Daoy (cell line): ENCODE measurements at regions not wholly inside any gene's neighbourhood (a gene's known extent, or its start where the extent isn't known, plus 50 kb on each side); places are given as distances from the start of the nearest gene placed in this dataset.
"Not testable (repeated sequence)": the region's sequence is repeated elsewhere in the genome, so short reads cannot be mapped to it uniquely, and the experiment has no call there.

Experiments used
- DNase-seq: peaks from one replicate; pipeline ENCODE4 v3.0.0-alpha.2; 2015; ENCODE audit warnings: low read depth

DNA sequence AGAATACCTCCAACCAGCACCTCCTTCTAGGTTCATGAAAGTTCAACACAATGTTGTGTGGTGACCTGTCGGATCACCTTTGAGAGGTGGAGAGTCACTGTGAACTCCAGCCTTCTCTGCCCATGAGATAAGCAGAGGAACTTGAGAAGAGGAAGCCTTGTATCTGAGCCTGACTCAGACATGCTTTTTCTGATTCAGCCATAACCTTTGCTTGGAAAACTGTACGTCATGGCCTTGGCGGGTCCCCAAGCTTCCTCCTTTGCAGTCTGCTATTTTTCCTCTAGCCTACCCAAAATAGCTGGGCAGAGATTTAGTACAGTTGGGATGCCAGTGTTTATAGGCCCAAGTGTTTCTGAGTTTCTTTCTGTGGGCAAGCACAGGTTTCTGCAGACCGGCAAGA, 274.7 kb downstream of the CETN3 start:
- peak; percentile 68 for DNase-seq

- DNase-seq = no peak
Observed at GRCh38 chr5:90134381-90134780, 275.2 kb downstream of the CETN3 start.

GRCh38 chr5:90133941-90134340, 275.6 kb downstream of the CETN3 start:
- no peak for DNase-seq

GRCh38 chr5:90131383-90132133, 278.0 kb downstream of the CETN3 start:
- DNase-seq = no peak

GRCh38 chr5:90128551-90128950, 281.0 kb downstream of the CETN3 start:
- DNase-seq = no peak

GRCh38 chr5:90119531-90119971, 290.0 kb downstream of the CETN3 start:
- no peak for DNase-seq

GRCh38 chr5:90117005-90117404, 292.6 kb downstream of the CETN3 start:
- DNase-seq = no peak

DNA sequence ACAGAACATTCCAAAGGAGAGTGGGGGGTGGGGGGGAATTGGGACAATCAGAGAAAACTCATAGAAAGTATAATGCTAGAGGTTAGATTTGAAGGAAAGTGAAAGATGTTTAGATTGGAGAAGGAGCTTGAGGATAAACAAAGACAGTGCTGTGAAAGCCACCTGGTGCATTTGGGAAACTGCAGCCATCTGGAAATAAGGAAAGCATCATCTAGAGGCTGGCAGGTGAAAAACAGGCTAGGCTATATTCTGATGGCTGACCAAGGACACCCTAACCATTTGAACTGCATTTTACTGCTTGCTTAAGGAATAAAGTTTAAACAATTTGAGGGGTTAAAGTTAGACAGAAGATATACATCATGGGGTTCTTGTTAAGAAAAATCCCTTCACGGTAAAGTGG, 296.4 kb downstream of the CETN3 start:
- DNase-seq = no peak

DNA sequence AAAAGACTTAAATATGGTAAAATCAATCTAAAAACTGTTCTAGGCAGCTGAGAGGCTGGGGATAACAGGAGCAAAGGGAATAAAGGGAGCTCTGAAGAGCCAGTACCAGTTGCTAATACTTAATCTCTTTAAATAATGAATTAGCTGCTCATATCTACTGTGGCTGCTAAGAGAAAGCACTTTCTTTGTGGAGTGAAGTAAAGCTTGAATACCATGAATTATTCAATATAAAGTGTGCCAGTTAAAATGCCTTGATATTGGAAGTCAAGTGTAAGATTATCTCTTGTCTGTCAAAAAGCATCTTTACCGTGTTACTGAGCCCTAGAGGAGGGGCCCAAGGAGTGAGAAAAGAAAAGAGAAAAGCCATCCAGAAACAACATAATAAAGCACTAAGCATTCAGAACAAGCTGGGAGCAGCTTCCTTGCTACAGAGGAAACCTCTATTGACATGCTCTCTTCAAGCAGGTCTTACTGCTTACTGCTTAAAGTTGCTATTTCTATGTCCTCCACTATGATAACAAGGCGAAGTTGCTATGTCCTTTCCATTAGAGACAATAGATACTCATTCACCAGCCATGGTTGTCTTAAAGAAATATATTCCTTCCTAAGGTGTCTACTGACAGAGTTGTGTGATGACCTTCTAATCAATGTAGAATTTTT, 297.4 kb downstream of the CETN3 start:
- DNase-seq = no peak

DNA sequence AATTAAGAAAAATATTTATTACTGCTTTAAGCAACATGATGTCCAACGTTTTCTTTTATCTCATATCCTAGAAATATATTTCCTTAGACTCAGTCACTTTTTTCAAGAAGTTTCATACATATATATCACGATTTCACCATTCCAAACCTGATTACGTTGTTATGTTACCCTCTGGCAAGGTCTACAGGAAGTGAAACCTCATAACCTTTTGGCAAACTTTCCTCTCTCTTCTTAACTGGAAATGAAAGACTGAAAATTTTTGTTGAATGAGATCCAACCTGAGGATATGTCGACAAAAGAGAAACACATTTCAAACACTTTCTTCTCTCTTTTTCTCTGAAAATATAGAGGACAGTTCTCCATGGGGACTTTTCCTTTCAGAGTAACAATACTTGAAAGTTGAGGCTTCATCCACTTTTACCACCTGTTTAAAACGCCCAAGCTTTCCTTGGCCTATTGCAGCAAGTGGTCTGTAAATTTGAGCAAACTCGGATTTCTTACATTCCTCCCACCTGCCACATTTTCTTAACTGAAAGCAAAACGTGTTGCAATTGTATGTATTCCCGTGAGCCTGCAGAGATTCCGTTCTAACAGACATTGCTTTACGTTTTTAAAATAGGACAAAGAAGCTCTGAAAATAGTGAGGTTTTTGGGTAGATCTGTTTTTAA, 298.1 kb downstream of the CETN3 start:
- DNase-seq = no peak

- DNase-seq = no peak
Observed at GRCh38 chr5:90109285-90109684, 300.3 kb downstream of the CETN3 start.

GRCh38 chr5:90099099-90099498, 310.5 kb downstream of the CETN3 start:
- DNase-seq = no peak

- DNase-seq = no peak
Observed at GRCh38 chr5:90097082-90097477, 312.5 kb downstream of the CETN3 start.

- peak; percentile 91 for DNase-seq
Observed at GRCh38 chr5:90096415-90097081, 313.0 kb downstream of the CETN3 start.

DNA sequence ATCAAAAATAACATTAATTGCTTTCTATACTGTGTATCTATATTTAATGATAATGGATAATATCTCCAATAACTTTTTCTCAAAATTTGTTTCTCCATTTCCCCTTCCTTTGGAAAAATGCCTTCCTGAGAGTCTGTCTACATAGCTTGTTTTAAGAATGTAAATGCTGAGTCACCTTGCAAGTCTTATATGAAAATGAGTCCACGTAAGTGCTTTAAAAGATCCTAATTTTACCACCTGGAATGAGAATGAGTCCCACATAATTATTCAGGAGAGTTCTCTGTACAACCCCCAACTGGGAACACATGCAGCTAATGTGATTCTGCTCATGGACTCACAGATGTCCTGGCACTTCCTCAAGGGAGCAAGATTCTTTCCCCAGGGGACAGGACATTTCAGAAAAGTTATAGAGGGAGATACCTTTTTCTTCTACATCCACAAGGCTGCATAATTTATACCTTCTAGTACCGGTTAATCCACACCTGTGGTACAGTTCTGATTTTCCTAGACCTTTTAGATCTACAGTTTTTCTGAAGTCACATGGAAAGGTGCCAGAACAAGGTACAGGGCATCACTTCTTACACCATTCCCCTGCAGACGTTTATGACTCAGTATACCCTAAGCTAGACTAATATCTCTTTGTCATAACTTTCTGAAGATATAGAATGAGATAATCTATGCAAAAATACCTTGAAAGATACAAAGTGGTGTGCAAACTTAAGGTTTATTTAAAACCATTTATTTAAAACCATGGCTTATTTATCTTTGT, 314.1 kb downstream of the CETN3 start:
- no peak for DNase-seq

GRCh38 chr5:90093751-90094485, 315.6 kb downstream of the CETN3 start:
- no peak for DNase-seq

DNA sequence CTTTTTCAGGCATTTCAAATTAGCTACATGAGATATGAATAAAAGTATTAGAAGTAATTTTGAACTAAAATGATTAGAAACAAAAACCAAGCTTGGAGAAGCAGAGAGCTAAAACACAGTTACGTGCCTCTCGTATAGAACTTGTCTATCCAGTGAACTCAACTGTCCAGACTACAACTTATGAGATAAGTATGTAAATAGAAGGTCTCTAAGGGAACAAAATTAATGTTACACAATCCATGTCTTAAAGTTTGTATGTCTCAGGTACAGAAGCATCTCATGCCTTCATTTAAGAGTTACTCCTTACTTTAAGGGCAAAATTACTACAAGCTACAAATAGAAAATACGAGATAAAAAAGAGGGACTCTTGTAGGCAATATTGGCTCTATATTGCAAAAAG, 316.8 kb downstream of the CETN3 start:
- no peak for DNase-seq

DNA sequence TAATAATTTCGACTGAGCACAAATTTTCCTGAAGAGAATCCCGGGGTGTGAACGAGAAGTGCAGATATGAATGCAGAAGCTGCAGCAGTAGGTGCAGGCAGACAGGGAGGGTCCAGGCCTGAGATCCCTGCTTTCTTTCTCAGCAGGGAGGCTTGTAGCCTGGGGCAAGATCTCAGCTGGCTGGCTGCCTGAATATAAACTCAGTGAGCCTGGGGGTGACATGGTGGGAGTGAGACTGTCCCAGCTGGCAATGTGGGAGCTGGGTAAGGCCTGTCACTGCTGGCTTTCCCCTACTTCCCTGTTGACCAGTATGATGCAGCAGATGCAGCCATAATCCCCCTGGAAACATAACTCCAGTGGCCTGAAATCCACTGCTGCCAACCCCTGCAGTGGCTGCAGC, 325.2 kb downstream of the CETN3 start:
- DNase-seq = no peak

- not testable (repeated sequence) for DNase-seq
Observed at GRCh38 chr5:90073026-90073570, 336.5 kb downstream of the CETN3 start.

GRCh38 chr5:90071656-90072055, 337.9 kb downstream of the CETN3 start:
- no peak for DNase-seq

DNA sequence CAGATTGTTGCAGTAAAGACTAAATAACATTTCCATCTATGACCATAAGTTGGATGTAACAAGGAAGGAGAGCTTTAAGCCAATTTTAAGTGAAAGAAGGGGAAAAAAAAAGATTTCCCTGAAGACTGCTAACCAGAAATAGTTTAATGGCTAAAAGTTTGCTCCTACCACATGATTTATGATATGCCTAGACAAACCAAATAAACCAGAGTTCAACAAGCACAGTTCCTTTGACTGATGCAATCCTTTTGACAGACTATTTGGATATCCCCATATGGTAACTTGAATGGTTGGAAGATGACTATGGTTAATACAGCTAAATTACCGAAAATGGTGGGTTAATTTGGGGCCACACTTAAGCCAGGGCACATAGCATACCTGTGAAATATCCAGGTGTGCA, 338.5 kb downstream of the CETN3 start:
- no peak for DNase-seq
